Stomach smooth muscle (tissue), 2 donors: ENCODE measurements at regions not wholly inside any gene's neighbourhood (a gene's known extent, or its start where the extent isn't known, plus 50 kb on each side); places are given as distances from the start of the nearest gene placed in this dataset.

Source experiments
- H3K27ac ChIP-seq: one replicate; pipeline ENCODE4 v1.7.0; 2013; ENCODE audit warnings: mild to moderate bottlenecking, low read length, inconsistent platforms
- H3K27me3 ChIP-seq, 2 donors: one replicate each; pipeline ENCODE4 v1.7.0; 2013; ENCODE audit warnings: low read length in 2 of 2; ENCODE audit not compliant: insufficient read depth in 2 of 2, control insufficient read depth in 1 of 2
- H3K36me3 ChIP-seq, 2 donors: one replicate each; pipeline ENCODE4 v1.7.0; 2013; ENCODE audit warnings: low read length in 2 of 2; ENCODE audit not compliant: control insufficient read depth in 2 of 2, insufficient read depth in 2 of 2
- H3K4me1 ChIP-seq: one replicate; pipeline ENCODE4 v1.7.0; 2013; ENCODE audit warnings: low read length; ENCODE audit not compliant: control insufficient read depth, insufficient read depth
- H3K4me3 ChIP-seq, 2 donors: one replicate each; pipeline ENCODE4 v1.7.0; 2013; ENCODE audit warnings: low read length in 2 of 2
- H3K9ac ChIP-seq, 2 donors: one replicate each; pipeline ENCODE4 v1.7.0; 2013; ENCODE audit warnings: low read length in 2 of 2, mild to moderate bottlenecking in 1 of 2
- H3K9me3 ChIP-seq, 2 donors: one replicate each; pipeline ENCODE4 v1.7.0; 2013; ENCODE audit warnings: low read length in 2 of 2; ENCODE audit not compliant: control insufficient read depth in 2 of 2
- donor health status: healthy.
- donor health status: Pancreatic carcinoma.

DNA sequence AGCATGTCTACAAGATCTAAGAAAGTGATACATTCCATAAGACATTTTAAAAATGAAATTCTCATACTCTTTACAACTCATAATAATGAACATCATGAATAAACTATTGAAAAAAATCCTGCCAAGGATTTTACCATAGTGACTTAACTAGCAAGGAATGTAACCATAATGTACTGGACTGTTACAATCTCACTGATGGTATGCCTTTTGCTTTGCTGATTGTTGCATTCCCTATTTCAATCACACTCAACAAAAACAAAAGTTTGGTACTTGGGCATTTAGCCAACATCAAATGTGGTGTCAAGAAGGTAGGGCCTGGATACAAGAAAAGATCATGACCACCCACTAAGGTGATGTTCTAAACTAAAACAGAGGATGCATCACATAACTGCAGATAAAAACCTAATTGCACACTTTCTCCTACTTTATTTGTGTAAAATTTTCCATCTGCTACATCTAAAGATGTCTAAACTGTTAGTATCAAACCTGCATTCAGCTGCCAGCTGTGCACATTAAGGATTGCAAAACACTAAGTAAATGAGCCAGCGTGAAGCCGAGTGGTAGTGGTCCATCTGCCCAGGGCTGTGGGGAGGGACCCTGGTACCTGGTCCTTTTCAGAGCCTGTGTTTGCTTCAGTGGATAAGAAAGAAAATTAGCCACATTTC is 564.4 kb downstream of the ZEB2 start:
- no peaks in the 10 kb centered on the region for H3K36me3 ChIP-seq
- no peaks in the 10 kb centered on the region for H3K4me1 ChIP-seq
- H3K4me3 ChIP-seq = no peak overlapping the region
- no peaks in the 10 kb centered on the region for H3K9me3 ChIP-seq
- no peaks in the 10 kb centered on the region for H3K27me3 ChIP-seq
- H3K9ac ChIP-seq = no peak overlapping the region
- no peak overlapping the region for H3K27ac ChIP-seq

GRCh38 chr2:143954844-143955243 is 565.1 kb downstream of the ZEB2 start:
- H3K9me3 ChIP-seq = no peaks in the 10 kb centered on the region
- H3K4me3 ChIP-seq = no peak overlapping the region
- H3K27ac ChIP-seq = no peak overlapping the region
- no peak overlapping the region for H3K9ac ChIP-seq
- no peaks in the 10 kb centered on the region for H3K27me3 ChIP-seq
- no peaks in the 10 kb centered on the region for H3K36me3 ChIP-seq
- no peaks in the 10 kb centered on the region for H3K4me1 ChIP-seq

GRCh38 chr2:143954186-143954585 is 565.7 kb downstream of the ZEB2 start:
- no peak overlapping the region for H3K27ac ChIP-seq
- no peaks in the 10 kb centered on the region for H3K36me3 ChIP-seq
- H3K4me3 ChIP-seq = no peak overlapping the region
- no peaks in the 10 kb centered on the region for H3K27me3 ChIP-seq
- no peaks in the 10 kb centered on the region for H3K9me3 ChIP-seq
- no peaks in the 10 kb centered on the region for H3K4me1 ChIP-seq
- no peak overlapping the region for H3K9ac ChIP-seq

GRCh38 chr2:143953451-143954030 is 566.4 kb downstream of the ZEB2 start:
- Histone ChIP-seq H3K27me3 (no peaks in the 10 kb centered on the region), H3K4me1 (no peaks in the 10 kb centered on the region), H3K4me3 (no peak overlapping the region), H3K36me3 (no peaks in the 10 kb centered on the region), H3K9ac (no peak overlapping the region), H3K9me3 (no peaks in the 10 kb centered on the region), H3K27ac (no peak overlapping the region)

DNA sequence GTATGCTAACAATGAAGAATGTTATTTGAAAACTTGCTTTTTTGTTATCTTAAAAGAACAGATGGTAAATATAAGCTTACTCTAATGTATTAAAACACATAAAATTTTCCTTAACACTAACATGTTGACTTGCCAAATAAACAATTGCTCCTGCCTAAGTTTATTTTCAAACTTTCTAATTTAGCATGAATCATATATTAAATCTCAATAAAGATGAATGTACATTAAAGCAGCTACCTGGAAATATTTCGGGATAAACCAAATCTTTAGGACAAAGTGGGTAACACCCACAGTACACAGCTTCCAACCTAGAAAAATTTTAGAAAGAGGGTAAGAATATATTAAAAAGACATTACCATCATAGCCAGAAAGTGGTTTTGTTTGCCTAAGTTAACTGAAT is 567.4 kb downstream of the ZEB2 start:
- Histone ChIP-seq H3K9ac (no peak overlapping the region), H3K36me3 (no peaks in the 10 kb centered on the region), H3K9me3 (no peaks in the 10 kb centered on the region), H3K27me3 (no peaks in the 10 kb centered on the region), H3K4me1 (no peaks in the 10 kb centered on the region), H3K27ac (no peak overlapping the region), H3K4me3 (no peak overlapping the region)

DNA sequence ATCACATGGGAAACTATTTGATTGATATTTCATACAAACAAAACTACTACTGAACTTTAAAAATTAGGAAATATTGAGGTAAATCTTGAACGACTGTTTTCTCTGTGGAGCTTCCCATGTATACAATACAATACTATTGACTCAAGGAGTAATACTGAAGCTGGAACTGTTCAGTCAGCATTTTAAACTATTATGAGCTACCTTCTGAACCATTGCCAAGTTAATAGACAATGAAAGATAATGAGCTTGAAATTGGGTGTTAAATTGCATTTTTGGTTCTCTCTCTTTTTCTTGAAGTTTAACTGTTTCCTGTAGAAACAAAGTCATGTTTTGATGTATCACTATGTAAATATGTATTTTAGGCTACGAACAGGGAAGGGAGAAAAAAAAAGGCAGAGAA is 569.2 kb downstream of the ZEB2 start:
- Histone ChIP-seq H3K9me3 (no peaks in the 10 kb centered on the region), H3K36me3 (no peaks in the 10 kb centered on the region), H3K27me3 (no peaks in the 10 kb centered on the region), H3K4me3 (no peak overlapping the region), H3K9ac (no peak overlapping the region), H3K27ac (no peak overlapping the region), H3K4me1 (no peaks in the 10 kb centered on the region)

DNA sequence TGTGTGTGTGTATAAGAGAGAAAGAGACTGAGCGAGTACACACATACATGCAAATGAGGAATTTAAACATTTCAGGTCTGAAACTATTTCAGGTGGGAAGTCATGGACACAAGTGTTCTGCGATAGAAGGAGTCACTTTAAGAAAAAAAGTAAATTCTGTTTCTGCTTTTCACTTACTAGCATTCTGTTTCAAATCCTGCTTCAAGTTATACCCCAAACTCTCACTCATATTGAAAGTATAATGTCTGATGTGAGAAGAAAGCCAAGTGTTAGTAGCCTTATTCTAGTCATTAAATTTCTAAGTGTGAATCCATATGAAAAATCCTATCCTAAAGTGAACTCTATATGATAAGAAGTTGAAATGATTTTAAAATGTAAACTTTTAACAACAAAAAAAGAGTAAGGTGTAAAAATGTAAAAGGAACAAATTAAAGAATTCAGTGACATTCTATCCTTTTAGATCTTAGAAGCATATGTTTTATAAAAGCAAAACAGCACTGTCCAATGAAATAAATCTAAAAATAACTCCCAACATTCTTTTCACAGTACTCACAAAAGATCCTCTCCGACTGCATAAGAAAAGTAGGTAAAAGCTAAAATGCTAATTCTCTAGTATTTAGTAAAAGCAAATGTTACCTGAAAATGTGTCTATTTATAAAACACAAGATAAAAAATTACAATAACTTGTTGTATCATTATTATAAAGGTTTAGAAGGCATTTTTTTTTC is 570.6 kb downstream of the ZEB2 start:
- H3K9ac ChIP-seq = no peak overlapping the region

DNA sequence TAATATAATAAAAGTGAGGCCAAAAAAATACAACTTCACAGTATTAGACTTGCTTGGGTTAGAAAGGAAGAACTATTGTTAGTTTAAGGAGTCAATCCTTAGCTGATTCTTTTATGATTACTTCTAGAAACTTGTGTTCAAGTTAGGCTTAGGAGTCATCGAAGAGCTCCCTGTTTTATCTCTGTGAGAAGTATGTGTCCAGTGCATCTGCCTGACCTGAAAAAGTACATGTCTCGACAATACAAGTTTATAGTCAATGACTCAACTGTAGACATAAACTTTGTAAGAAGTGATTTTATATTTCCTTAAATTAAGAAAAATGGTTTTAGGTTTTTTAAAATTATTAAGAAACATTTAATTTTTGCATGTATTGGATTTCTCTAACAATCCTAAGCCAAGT is 571.2 kb downstream of the ZEB2 start:
- no peaks in the 10 kb centered on the region for H3K4me1 ChIP-seq
- H3K36me3 ChIP-seq = no peaks in the 10 kb centered on the region
- H3K9me3 ChIP-seq = no peaks in the 10 kb centered on the region
- no peaks in the 10 kb centered on the region for H3K27me3 ChIP-seq
- H3K27ac ChIP-seq = no peak overlapping the region
- no peak overlapping the region for H3K9ac ChIP-seq
- no peak overlapping the region for H3K4me3 ChIP-seq

More for the DNA sequence above, 570.6 kb downstream of the ZEB2 start:
- Histone ChIP-seq H3K27me3 (no peaks in the 10 kb centered on the region), H3K4me3 (no peak overlapping the region), H3K4me1 (no peaks in the 10 kb centered on the region), H3K36me3 (no peaks in the 10 kb centered on the region), H3K9me3 (no peaks in the 10 kb centered on the region), H3K27ac (no peak overlapping the region)

DNA sequence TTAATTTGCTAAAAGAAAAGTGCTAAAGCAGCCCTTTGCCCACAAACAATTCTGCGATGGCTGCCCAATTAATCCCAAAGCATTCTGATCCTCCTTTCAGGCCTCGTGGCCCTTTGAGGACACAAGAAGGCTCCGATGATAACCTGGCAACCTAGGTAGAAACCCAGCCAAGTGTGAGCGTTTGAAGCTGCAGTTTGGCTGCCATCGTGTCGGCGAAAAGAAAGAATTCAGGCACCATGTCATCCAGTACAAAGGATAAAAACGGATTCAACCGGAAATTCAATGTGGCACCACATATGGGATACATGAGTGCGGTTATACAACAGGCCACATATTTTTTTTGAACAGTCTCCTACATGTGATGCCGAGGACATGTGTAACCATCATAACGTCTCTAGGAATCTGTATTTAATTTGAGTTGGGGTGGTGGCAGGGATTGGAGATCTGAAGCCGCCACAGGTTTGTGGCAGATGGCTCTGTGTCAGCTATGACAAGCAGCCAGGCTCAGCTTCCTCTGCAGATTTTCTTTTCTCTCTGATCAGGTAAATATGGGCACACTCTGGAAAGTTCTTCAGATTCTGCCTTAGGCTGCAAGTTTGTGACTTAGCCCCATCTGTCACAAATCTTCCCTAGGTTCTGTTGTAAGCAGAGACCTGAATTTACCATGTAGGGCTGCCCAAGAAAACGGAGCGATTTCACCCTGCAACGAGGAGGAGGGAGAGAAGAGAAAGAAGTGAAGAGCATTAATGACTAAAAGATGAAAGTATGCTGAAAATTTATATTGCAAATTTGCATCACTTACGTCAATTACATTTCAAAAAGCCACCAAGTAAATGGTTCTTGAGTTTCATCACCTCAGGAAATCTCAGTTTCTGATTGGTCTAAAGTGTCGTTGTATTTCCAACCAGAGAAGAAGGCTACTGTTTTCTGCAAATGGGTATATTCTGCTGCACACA is 573.2 kb downstream of the ZEB2 start:
- H3K27me3 ChIP-seq = no peaks in the 10 kb centered on the region
- H3K36me3 ChIP-seq = no peaks in the 10 kb centered on the region
- no peaks in the 10 kb centered on the region for H3K4me1 ChIP-seq
- no peak overlapping the region for H3K9ac ChIP-seq
- no peaks in the 10 kb centered on the region for H3K9me3 ChIP-seq
- no peak overlapping the region for H3K27ac ChIP-seq
- no peak overlapping the region for H3K4me3 ChIP-seq

DNA sequence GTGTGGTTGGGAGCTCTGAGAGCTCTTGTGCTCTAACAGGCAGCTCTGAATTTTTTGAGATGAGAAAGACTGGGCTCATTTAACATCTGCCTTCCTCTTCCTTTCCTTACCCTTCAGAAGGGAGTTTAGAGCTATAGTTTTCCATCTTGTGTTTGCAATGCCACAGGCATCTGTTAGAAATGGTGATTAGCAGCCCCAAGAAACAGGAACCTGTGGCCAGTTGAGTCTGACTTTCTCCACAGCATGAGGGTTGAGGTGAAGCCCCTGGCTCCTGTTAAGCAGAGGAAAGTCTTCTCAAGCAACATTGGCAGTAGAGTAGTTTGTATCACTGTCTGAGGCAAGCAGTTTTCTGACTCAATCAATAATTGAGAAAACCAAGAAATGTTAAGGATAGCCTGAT is 577.4 kb downstream of the ZEB2 start:
- no peak overlapping the region for H3K27ac ChIP-seq
- peaks cover 0 to 8% of the 10 kb centered on the region in 2 donors for H3K27me3 ChIP-seq
- H3K9me3 ChIP-seq = no peaks in the 10 kb centered on the region
- H3K36me3 ChIP-seq = no peaks in the 10 kb centered on the region
- no peak overlapping the region for H3K4me3 ChIP-seq
- H3K9ac ChIP-seq = no peak overlapping the region
- H3K4me1 ChIP-seq = no peaks in the 10 kb centered on the region
